GM10266 (cell line): ENCODE measurements at regions not wholly inside any gene's neighbourhood (a gene's known extent, or its start where the extent isn't known, plus 50 kb on each side); places are given as distances from the start of the nearest gene placed in this dataset.

Source experiments
- DNase-seq: peaks from one replicate; pipeline ENCODE4 v3.0.0; 2012; ENCODE audit errors: extremely low spot score
- TF ChIP-seq, protein P1 (sequence below): IDR thresholded peaks from 2 replicates; pipeline ENCODE4 v1.5.1; 2012; ENCODE audit warnings: mild to moderate bottlenecking, low read depth; ENCODE audit not compliant: control insufficient read depth, insufficient read depth; ENCODE audit errors: missing control alignments

DNA sequence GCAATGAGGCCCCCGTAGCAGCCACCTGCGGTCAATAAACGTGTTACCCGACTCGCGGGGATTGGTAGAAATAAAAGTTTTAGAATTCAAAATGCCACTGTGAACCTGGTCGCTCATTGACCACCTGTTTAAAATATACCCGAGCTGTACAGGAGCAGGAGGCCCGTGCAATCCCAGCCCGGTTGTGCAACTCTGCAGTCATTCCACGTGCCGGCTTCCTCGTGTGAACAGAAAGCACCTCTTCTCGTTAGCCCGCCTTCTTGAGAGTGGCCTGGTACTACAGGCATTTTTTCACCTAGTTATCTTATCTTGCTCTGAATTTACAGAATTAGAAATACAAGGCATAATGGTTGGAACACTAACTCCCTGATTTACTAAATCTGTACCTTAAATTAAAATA is 660.7 kb downstream of the GALR1 start:
- TF ChIP-seq, protein P1, sequence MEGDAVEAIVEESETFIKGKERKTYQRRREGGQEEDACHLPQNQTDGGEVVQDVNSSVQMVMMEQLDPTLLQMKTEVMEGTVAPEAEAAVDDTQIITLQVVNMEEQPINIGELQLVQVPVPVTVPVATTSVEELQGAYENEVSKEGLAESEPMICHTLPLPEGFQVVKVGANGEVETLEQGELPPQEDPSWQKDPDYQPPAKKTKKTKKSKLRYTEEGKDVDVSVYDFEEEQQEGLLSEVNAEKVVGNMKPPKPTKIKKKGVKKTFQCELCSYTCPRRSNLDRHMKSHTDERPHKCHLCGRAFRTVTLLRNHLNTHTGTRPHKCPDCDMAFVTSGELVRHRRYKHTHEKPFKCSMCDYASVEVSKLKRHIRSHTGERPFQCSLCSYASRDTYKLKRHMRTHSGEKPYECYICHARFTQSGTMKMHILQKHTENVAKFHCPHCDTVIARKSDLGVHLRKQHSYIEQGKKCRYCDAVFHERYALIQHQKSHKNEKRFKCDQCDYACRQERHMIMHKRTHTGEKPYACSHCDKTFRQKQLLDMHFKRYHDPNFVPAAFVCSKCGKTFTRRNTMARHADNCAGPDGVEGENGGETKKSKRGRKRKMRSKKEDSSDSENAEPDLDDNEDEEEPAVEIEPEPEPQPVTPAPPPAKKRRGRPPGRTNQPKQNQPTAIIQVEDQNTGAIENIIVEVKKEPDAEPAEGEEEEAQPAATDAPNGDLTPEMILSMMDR = no peak
- DNase-seq = no peak

DNA sequence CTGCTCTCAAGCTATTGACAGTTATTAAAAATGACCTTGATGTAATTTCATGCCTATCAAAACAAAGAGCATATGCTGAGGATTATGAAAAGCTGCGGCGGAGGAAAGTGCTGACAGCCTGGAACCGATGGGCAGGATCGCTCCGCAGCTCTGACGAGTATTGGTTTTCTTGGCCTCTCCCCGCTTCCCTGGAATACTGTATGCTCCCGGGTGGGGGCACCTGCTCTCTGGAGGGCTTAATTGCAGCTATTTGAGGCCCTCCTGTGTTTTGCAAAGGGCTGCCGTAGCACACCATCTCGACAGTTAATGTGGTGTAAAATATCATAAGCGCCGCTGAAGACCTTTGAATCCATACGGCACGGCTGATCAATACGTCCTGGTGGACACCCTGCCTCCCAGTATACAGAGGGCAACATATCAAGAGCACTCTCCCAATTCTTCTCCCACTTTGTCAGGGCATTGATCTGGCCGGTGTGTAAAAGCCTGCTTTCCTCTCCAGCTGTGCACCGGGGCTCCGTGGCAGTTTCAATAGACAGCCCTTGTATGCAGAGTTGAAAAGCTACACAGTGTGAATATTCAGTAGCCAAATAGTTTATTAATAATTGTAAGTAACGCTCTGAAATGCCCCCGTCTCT is 662.4 kb downstream of the GALR1 start:
- no peak for DNase-seq
- TF ChIP-seq, protein P1 = no peak

DNA sequence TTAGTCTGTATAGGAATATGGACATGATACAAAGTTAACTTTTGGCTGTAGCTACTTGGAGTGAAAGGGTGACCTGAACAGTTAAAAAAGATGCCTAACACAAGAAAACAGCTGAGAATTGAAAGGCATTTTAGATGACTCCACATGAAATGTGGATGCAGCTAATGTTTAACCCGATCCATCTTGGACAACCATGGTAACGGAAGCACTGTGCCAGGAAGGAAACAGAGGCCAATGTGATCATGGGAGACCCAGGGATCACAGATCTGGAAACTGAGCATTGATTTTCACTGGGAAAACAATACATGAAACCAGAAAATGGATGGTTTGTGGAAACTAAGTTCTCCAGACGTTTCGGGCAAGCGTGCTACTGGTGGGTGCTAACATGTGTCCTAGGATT is 669.1 kb downstream of the GALR1 start:
- TF ChIP-seq, protein P1 = no peak

DNA sequence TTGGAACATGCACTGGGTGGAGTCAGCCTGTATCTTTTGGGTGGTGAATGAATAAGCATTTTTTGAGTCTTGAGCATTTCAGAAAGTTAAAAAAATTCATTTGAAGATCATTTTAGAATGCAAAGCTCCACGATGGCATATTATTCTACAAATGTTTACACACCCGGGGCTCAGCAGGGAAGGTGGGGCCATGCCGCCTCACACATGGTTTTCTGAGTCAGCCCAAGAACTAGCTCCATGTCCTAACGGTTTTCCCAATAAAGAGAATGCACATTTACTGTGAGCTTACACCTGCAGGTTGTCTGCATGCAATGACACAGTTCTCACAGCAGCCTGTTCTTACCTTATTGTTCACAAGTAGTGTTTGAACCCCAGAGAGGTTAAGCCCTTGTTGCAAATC is 670.3 kb downstream of the GALR1 start:
- TF ChIP-seq, protein P1 = no peak
- no peak for DNase-seq

More for the DNA sequence above, 669.1 kb downstream of the GALR1 start:
- no peak for DNase-seq

DNA sequence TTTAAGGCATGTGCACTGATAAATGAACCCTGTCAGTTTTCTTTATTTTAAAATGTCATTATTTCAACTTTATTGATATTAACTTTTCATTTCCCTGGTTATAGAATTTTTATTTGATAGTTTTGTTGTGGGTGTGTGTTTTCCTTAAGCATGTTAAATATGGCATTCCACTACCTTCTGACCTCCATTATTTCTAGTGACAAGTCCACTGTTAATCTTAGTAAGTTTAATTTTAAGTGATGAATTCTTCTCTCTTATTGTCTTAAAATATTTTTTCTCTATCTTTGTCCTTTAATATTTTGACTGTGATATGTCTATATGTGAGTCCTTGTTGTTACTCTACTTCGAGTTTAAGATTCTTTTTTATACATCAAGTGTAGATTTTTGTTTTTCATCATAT is 685.7 kb downstream of the GALR1 start:
- TF ChIP-seq, protein P1 = no peak
- no peak for DNase-seq

DNA sequence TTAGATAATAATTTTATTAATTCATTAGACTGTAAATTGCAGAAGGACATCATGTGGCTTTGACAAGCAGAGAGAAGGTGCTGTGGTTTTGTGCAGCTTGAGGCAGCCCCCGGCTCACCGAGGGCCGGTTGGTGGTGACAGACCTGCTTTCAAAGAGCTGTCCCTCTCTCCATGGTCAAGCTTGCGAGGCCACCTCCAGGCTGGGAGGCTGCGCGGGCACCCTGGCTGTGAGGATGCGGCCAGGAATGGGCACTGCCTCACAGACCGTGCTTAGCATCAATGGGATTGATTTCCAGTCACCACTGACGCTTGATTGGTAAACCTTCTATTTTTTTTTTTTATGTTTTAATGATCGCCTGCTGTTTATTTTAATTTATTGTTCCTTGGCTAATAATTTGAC is 690.9 kb downstream of the GALR1 start:
- DNase-seq = no peak
- TF ChIP-seq, protein P1 = no peak

DNA sequence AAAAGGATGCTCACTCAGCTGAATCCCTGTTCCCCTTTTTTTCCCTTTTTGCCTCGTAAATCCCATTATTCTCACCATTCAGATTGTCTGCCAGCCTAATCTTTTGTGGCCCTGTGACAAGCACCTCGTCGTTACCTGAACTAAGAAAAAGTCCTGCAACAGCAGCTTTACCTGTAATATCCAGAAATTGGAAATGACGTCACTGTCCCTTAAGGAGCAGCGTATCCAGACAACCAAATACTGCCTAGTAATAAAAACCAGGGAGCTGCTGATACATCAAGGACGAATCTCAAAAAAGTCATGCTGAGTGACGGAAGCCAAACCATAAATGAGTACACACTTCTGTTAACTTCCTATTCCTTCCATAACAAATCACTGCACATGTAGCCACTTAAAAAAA is 694.9 kb downstream of the GALR1 start:
- TF ChIP-seq, protein P1 = no peak
- no peak for DNase-seq
